ENCODE measurements at regions not wholly inside any gene's neighbourhood (a gene's known extent, or its start where the extent isn't known, plus 50 kb on each side); places are given as distances from the start of the nearest gene placed in this dataset.

- no peaks in the 10 kb centered on the region for H4K20me1 ChIP-seq (replicated peaks in 1 of 2; ENCODE audit: control insufficient read depth in 1 of 2, insufficient read depth in 2 of 2, low read length in 2 of 2)
- ChIA-PET CTCF (ENCODE audit: partially characterized antibody) (interaction anchor here (0.6 to 1.1 kb wide), 2 partner anchors 11 to 276 kb away, joined by 3 to 4 read pairs; no protein-coding TSS in a partner anchor), POLR2A (ENCODE audit: partially characterized antibody) (no interaction called here)
- H4K5ac ChIP-seq (ENCODE audit: insufficient read length, low read depth, low read length), result no peak overlapping the region
- 86% methylated on average over 4 of the region's 4 CpGs; no CpG with 5 or more reads in 1 of the 2 experiments for WGBS, 2 experiments (ENCODE audit: extremely low coverage in 1 of 2, insufficient coverage in 1 of 2, insufficient read length in 1 of 2, insufficient replicate concordance in 2 of 2, low coverage in 1 of 2, low lambda C conversion rate in 2 of 2, missing lambda C conversion rate in 1 of 2)
- H3K36me3 ChIP-seq (ENCODE audit: control insufficient read depth in 2 of 4, insufficient read depth in 4 of 4, low read length in 3 of 4), result no peaks in the 10 kb centered on the region
- no peak overlapping the region for H2AFZ ChIP-seq (ENCODE audit: low read length)
- no peak overlapping the region for H3K18ac ChIP-seq (ENCODE audit: extremely low read depth, low read length)
- no peak overlapping the region for H2BK5ac ChIP-seq (ENCODE audit: low read depth, low read length)
- H3K79me1 ChIP-seq (ENCODE audit: low read depth, low read length), result no peaks in the 10 kb centered on the region
- DNase-seq (ENCODE audit: low read depth in 1 of 2, low spot score in 2 of 2), result no peak
- H2BK120ac ChIP-seq (replicated peaks; ENCODE audit: low read depth, low read length), result no peak overlapping the region
- H3K4ac ChIP-seq (replicated peaks; ENCODE audit: insufficient read length, low read depth, low read length), result no peak overlapping the region
- no peaks in the 10 kb centered on the region for H3K23me2 ChIP-seq (ENCODE audit: low read depth, low read length)
- H3K79me2 ChIP-seq (ENCODE audit: control insufficient read depth in 1 of 2, insufficient read depth in 2 of 2, low read length in 2 of 2), result no peaks in the 10 kb centered on the region
- no peak overlapping the region for H2BK15ac ChIP-seq (ENCODE audit: low read length)
- H4K91ac ChIP-seq (replicated peaks; ENCODE audit: insufficient read length, low read length), result no peak overlapping the region
- no peak overlapping the region for H3K14ac ChIP-seq (ENCODE audit: insufficient read length)
- H3K56ac ChIP-seq (replicated peaks; ENCODE audit: insufficient read length, low read depth, low read length), result no peak overlapping the region
- no peak overlapping the region for H2BK12ac ChIP-seq (ENCODE audit: low read depth, low read length)
- no peak for FAIRE-seq
- no peak overlapping the region for H3K9ac ChIP-seq (replicated peaks in 1 of 4; ENCODE audit: extremely low read depth in 1 of 4, low read depth in 3 of 4, low read length in 3 of 4)
- H2BK20ac ChIP-seq (ENCODE audit: low read length), result no peak overlapping the region
- no peaks in the 10 kb centered on the region for H3K4me1 ChIP-seq (replicated peaks in 1 of 4; ENCODE audit: control insufficient read depth in 3 of 4, insufficient read depth in 4 of 4, low read length in 3 of 4)
- H3K4me2 ChIP-seq (ENCODE audit: insufficient read depth in 1 of 2, low read depth in 2 of 2, low read length in 2 of 2), result no peak overlapping the region
- no peak overlapping the region for H3K4me3 ChIP-seq (ENCODE audit: extremely low read depth in 1 of 4, insufficient read depth in 2 of 4, low read depth in 3 of 4, low read length in 4 of 4)
- no peak overlapping the region for H2AK5ac ChIP-seq (ENCODE audit: low read depth, low read length)
- H4K8ac ChIP-seq (ENCODE audit: extremely low read depth, insufficient read depth, low read length), result no peak overlapping the region
- no peak overlapping the region for H3K27ac ChIP-seq (ENCODE audit: low read depth, low read length)
- H3K9me3 ChIP-seq (ENCODE audit: insufficient read depth in 2 of 2, low read depth in 1 of 2, low read length in 1 of 2), result no peaks in the 10 kb centered on the region
- no peaks in the 10 kb centered on the region for H3K27me3 ChIP-seq (replicated peaks in 1 of 4; ENCODE audit: control insufficient read depth in 3 of 4, extremely low read depth in 1 of 4, insufficient read depth in 3 of 4, low read length in 3 of 4)
- H3K23ac ChIP-seq (ENCODE audit: insufficient read length), result no peak overlapping the region
- no peak for TF ChIP-seq CEBPB (IDR thresholded peaks at IDR 0.05; ENCODE audit: low read depth, low read length)
- TF ChIP-seq RBBP5 (IDR thresholded peaks at IDR 0.05; ENCODE audit: borderline replicate concordance, low read depth, low read length), result no peak
- no peak for TF ChIP-seq SIN3A (conservative IDR thresholded peaks at IDR 0.05 in 1 of 2, IDR thresholded peaks at IDR 0.05 in 1 of 2; ENCODE audit: low read depth in 1 of 2, low read length in 2 of 2)
- no peak for TF ChIP-seq GTF2F1 (IDR thresholded peaks at IDR 0.05; ENCODE audit: borderline replicate concordance, low read depth, low read length)
- TF ChIP-seq TAF7 (optimal IDR thresholded peaks at IDR 0.05; ENCODE audit: borderline replicate concordance, low read depth, low read length), result no peak
- TF ChIP-seq ATF2 (IDR thresholded peaks at IDR 0.05; ENCODE audit: low read length), result no peak
- TF ChIP-seq ZNF274 (IDR thresholded peaks at IDR 0.05; ENCODE audit: borderline replicate concordance, extremely low read depth, low read length), result no peak
- TF ChIP-seq HDAC6 (IDR thresholded peaks at IDR 0.05; ENCODE audit: low read depth, low read length), result no peak
- no peak for TF ChIP-seq JUND (IDR thresholded peaks at IDR 0.05; ENCODE audit: low read length)
- TF ChIP-seq NANOG (IDR thresholded peaks at IDR 0.05; ENCODE audit: insufficient read depth, low read depth, low read length, poor library complexity, severe bottlenecking), result no peak
- TF ChIP-seq SAP30 (IDR thresholded peaks at IDR 0.05; ENCODE audit: insufficient read depth, insufficient replicate concordance, low read length), result no peak
- no peak for TF ChIP-seq BACH1 (IDR thresholded peaks at IDR 0.05; ENCODE audit: low read length)
- TF ChIP-seq POLR2A (IDR thresholded peaks at IDR 0.05; ENCODE audit: control extremely low read depth in 1 of 2, low read depth in 2 of 2, low read length in 2 of 2), result no peak
Observed at GRCh38 chr3:18113417-18113816, 311.7 kb downstream of the SATB1 start.

Measured in H1 (cell line).